ENCODE measurements at regions not wholly inside any gene's neighbourhood (a gene's known extent, or its start where the extent isn't known, plus 50 kb on each side); places are given as distances from the start of the nearest gene placed in this dataset.
"Not testable (repeated sequence)": the region's sequence is repeated elsewhere in the genome, so short reads cannot be mapped to it uniquely, and the experiment has no call there.

DNA sequence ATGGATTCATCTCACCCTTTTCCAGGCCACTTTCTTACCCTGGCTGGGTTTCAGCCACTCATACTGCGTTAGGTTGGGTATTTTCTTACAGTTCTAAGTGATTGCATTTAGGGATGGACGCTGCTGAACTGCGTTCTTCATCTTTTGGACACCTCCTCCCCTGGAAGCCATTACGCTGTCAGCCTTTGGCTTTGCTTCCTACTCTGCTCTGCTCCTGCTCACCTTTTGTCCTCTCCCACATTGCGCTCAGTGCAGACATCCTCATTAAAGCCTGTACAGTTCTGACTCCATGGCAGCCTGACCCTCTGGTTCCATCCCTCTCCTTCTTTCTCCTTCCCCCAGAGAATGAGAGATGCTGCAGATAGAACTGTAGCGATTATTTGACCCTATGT is 108.9 kb downstream of the SRGAP2 start:
- not testable (repeated sequence) for DNase-seq

DNA sequence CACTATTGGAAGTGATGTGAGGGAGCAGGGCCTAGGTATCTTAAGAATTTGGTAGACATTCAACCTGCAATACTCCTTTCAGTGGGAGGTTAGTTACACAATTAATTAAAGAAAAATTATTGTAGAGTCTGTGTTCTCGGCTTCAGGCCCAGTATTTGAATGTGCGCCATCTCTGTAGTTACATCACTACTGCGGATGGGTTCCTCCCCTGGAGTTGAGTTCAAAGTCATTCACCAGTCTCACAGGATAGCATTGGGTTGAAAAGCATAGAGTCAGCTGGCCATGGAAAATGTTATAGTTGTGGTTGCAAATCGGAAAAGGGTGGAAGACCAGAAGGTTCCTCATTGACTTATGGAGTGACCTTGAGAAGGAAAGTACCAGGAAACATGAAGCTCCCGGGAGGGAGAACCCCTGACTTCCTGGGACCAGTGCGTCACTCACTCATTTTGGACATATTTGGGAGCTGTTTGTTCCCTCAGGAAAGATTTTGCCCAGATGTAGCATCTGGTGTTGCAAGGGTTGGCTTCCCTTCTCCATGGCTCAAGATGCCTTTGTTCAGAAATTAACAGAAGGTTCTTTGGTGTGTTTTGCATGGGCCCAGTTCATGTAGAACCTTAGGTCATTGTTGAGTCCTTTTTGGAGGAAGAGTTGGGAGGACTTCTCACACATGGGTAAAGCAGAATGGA is 111.8 kb downstream of the SRGAP2 start:
- not testable (repeated sequence) for DNase-seq

DNA sequence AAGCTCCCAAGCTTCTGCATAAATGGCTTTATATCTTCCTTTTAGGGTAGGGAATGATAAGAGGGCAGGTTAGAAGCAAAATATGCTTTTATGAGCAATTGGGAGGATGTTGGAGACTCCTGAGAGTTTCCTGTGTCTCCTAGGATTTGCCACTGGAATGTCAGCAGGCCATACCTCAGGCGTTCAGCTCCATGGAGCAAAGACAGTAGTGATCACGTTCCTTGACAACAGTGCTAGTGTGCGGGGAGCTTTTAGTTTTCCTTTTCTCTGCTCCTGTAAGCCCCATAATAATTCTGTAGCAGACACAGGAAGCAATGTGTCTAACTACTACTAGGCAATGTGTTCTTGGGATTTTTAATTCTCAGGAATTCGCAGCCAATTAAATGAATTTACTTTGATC is 113.6 kb downstream of the SRGAP2 start:
- not testable (repeated sequence) for DNase-seq

DNA sequence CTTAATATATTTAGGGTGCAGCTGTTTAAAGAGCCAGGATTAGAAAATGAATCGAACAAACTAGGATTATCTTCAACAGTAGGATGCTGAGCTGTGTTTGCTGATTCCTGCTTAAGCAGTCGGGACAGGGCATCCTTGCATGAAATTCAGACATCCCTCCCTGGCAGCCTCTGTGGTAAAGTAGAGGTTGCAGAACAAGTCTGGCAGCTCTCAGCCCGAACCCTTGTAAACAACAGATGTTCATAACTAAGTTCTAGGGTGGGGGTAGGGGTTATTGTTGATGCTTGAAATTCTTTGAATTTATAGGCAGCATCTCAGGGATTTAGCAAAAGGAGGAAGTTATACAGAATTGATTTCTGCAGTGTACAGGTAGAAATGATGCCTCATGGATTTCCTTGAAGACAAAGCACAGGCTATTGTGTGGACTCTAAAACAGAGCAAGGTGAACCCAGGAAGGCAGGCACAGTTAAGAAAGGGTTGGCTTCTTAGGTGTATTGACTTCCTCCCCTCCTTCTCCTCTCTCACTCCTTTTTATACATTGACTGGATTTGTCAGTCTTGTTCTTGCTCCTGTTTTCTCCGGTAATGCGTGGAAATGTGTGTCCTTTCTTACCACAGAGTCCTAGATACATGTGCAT is 114.7 kb downstream of the SRGAP2 start:
- not testable (repeated sequence) for DNase-seq

- not testable (repeated sequence) for DNase-seq
Measured at GRCh38 chr1:206320227-206320626, 116.9 kb downstream of the SRGAP2 start.

DNA sequence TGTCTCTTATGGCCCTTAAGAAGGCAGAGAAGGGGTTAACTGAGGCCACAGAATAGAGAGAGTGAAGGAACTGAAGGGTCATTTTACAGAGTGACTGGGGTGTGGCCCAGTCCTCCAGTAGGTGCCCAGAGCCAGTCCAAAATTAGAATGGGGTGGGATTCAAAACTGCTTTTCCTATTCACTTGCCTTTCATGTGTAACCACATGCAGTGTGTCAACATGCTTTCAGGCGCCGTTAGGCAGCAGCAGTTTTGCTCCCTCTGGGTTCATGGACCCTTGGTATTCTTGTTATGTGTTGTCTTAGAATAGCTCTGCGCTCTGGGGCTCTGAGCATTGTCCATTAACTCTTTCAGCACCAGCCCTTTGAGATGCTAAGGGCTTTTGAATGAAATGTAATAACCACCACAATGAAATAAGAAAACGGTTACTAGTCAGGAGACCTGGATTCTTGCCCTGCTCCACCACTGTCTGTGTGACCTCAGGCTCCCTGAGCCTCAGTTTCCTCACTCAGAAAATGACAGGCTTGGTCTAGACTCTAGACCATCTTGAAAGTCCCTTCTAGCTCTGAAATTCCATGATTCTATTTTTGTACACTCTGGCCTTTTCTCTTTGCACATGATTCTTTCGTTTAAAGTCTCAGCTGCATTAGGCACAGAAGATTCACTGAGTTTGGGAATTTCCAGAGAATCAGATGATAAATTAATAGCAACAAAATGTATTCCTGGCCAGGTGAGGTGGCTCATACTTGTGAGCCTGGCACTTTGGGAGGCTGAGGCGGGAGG is 123.0 kb downstream of the SRGAP2 start:
- not testable (repeated sequence) for DNase-seq

- DNase-seq, result not testable (repeated sequence)
Measured at GRCh38 chr1:206331597-206331996, 128.3 kb downstream of the SRGAP2 start.

- not testable (repeated sequence) for DNase-seq
Measured at GRCh38 chr1:206333316-206333715, 130.0 kb downstream of the SRGAP2 start.

DNA sequence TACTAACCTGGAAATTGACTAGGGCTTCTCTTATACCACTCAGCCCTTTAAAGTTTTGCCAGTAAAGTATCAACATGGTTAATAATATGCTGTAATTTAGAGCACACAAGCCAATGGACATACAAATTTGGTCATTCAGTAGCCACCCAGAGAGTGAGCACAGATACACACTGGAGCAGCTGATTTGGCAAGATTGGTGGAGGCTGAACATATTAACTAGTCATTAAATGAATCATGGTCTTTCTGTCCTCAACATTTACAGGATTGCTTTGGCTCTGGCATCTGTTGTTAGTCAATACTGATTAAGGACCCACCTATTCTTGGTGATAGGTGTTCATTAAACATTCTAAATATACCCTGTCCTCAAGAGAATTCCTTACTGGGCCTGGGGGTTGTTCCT is 130.6 kb downstream of the SRGAP2 start:
- DNase-seq, result not testable (repeated sequence)

- DNase-seq, result not testable (repeated sequence)
Measured at GRCh38 chr1:206334481-206334880, 131.1 kb downstream of the SRGAP2 start.

GRCh38 chr1:206335162-206335561 is 131.8 kb downstream of the SRGAP2 start:
- not testable (repeated sequence) for DNase-seq

DNA sequence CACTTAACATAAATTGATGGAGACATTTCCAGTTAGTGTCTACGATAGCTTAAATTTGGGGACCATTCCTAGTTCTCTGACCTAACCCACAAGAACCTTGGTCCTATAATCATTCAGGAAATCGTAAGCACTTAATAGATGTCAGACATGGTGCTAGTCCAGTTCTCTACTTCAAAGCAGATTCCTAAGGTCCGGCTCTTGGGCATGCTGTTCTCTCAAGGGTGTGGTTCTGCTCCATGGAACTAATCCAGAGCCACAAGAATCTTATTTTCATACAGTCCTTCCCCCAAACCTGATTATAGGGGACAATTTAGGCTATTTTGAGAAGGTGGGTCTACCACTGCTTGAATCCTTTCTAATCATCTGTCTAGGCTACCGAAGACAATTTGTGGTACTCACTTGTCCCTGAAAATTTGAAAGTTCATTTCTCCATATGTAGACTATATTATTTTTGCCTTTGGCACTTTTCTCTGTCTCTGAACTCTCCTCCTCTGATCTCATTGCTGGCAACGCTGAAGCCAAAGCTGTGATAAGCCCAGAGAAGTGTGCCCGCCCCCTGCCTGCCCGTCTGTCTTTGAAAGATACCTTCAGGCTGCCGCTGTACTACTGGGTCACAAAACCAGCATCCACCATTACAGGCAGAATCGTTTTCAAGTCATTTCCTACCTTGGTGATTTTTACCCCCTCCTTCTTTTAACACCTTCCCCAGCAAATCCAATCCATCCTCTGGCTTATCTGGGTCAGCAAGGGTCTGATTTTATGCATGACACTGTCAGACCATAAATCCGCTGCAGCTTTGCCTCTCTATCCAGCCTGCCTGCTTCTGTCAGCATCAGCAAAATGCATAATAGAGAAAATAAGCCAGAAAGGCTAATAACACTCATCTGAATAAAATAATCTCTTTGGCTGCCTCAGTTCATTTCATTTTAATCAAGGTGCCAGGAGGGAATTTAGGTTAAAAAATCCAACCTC is 132.8 kb downstream of the SRGAP2 start:
- not testable (repeated sequence) for DNase-seq

DNA sequence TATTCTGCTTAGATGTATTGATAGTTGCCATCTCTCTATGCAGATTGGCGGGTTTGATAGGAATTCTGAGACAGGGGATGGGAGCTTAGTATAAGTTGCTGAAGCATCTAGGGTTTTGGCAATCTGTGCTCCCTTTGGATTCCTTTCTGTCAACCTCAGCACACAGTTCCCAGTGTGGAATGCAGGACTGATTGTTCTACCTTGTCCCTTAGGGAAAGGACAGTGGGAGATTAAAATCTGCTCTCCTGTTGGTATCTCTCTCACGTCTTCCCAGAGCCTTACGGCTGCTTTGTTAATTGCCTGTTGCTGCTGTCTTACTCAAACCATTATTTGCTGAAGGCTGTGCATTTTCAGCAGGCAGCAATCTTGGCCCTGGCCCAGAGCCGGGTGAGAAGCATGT is 133.3 kb upstream of the IKBKE start:
- peak; percentile 8 for DNase-seq

- not testable (repeated sequence) for DNase-seq
Measured at GRCh38 chr1:206350493-206351275, 119.6 kb upstream of the IKBKE start.

DNA sequence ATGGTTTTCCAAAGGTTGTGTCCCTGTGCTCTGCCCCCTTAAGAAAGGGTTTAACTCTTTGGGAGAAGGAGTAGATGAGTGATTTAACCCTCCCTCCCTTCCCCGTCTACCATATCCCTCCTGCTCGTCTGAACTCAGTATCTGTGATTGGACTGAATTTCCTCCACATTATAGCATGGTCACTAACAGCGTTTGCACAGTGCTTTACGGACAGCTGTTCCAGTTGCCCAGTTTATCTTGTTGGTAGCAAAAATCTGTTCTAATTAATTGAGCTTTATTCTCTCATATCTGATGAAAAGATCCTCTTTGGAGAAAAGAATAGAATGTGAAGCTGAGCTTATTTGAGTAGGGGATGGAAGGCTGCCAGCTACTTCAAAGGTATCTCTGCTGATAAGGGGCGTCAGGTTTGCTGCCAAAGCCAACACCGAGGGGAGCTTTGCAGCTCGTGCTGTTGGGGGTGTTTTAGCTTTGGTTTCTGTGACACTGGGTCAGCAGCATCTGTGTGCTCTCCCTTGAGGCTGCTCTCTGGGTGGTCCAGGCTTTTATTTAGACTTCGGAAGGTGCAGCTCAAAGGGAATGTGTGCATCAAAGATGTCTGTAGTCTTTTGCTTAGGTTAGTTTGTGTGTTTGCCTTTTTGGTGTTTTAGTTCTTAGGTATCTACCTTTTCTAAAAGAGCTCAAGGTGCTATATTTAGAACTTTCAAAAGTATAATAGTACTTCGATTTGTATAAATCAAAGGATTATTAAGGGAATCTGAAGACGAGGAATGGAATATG is 118.8 kb upstream of the IKBKE start:
- DNase-seq, result not testable (repeated sequence)

DNA sequence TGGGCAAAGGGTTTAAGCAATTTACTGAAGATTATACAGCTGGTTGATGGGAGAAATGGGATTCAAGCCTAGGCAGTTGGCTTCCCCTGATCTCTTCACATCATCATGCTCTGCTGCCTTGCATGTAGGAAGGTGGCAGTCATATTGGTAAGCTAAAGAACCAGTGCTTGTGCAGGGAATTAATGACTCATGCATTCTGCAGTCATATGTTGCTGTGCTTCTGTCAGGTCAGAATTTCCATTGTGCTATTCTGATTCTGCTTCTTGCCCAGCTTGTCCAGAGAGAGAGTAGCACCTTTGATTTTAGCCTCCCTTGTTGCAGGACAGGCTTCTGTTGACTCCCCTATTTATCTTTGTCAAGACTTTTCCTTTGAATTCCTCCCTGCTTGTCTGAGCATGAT is 114.0 kb upstream of the IKBKE start:
- not testable (repeated sequence) for DNase-seq

DNA sequence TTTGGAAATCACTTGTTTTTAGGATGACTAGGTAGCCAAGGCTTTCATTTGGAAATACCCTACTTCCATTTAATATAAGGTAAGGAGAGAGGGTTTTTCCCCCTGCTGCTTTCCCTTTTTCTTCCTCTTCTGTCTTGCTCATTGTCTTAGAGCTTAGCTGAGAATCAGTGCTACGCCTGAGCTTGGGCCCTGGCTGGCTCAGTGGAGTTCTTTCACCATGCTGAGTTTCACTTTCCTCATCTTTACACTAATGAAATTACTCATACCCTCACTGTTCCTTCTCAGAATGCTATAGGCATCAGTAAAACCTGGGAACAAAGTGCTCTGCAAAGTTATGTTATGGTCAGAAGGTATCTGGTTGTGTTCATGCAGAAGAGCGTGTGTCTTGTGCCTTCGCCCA is 112.3 kb upstream of the IKBKE start:
- DNase-seq, result not testable (repeated sequence)

DNA sequence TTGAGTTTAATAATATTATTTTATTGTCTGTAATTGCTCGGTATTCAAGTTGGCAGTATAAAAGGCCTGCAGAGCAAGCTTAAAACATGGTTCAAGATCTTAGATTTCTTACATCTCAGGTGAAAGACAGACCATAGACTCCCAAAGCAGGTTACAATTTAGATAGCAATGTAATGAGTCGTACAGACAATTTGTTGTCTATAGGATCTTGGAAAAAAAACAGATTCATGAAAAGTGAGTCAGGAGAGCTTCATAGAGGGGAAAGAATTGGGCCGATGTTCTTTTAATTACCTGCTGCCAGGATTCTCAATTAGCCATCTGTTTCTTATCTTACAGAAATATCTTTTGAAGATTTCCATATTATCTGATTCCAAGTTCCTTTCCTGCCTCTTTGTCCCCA is 111.5 kb upstream of the IKBKE start:
- DNase-seq, result not testable (repeated sequence)

DNA sequence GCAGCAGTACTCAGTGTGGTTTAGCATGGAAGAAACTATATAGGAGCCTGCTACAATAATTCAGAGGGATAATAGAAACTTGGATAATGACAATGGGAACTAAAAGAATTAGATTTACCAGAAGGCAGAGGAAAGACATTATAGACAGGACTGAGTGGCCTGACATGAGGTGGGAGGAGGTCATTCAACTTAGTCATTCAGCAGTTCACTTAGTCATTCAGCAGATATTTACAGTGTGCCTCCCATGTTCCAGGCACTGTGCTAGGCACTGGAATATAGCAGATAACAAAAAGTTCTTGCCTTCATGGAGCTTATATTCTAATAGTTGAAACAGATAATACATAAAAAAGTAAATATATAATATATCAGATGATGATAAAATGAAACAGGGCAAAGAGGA is 110.9 kb upstream of the IKBKE start:
- not testable (repeated sequence) for DNase-seq

DNA sequence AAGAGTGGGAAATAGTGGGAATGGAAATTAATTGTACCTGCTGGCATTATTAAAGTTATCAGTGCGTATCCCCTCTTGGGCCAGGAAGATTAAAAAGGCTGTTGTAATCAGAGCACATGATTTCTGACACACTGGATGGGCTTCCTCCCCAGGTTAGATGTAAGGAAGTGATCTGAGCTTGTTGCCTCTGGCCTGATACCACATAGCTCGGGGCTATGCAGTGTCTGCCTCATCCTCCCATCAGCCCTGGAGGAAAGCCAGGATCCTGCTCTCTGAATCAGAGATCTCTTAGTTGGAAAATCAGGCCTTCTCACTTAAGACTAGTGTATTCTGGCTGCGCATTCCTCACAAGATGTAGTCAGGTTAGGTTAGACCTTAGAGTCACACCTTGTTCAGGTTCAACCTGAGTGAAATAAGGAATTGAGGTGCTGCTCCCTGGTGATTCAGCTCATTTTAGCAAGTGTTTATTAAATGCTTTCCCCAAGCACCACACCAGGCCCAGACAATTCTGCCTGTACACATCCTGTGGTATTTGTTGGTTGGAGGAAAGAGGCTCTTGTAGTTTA is 108.2 kb upstream of the IKBKE start:
- not testable (repeated sequence) for DNase-seq
